HS-5 (cell line): ENCODE measurements at regions not wholly inside any gene's neighbourhood (a gene's known extent, or its start where the extent isn't known, plus 50 kb on each side); places are given as distances from the start of the nearest gene placed in this dataset.
A peak's percentile ranks its signal among the peaks of the same experiment; 100 is the strongest.

ENCODE experiments used
- DNase-seq: peaks from one replicate; pipeline ENCODE4 v3.0.0-alpha.2; 2012; ENCODE audit warnings: low read depth

DNA sequence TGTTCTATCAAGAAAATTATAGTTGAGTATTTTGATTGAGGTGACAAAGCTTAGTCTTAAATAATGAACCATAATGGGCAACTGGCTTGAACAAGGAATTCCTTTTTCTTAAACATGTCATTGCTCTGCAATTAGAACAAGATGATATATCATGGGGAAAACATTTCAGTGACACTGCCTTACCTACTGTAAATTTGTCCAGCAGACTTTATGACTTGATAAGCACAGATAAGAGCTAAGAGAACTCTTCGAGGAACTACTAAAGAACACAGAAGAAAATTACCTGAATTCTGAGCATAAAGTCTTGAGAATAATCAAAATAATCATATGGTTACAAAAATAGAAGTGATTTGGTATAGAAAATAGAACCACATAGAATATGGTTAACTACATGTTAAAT, 257.8 kb downstream of the PDHA2 start:
- DNase-seq: no peak

DNA sequence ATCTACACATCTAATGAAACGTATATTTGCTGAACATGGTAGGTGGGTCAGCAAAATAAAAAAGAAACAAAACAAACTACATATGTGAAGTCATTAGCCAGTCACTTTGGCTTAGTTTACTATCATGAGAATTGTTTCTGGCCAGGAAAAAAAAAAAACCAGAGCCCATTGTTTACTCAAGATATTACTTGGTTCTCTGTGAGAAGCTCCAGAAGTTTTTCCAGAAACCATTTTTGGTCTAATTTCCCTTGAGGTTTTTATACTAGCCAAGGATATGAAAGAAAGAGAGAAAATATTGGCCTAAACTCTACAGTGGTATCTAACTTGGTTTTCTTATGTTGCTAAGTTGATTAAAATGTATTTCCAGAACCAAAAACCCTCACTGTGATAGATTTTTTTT, 259.1 kb downstream of the PDHA2 start:
- DNase-seq: no peak

DNA sequence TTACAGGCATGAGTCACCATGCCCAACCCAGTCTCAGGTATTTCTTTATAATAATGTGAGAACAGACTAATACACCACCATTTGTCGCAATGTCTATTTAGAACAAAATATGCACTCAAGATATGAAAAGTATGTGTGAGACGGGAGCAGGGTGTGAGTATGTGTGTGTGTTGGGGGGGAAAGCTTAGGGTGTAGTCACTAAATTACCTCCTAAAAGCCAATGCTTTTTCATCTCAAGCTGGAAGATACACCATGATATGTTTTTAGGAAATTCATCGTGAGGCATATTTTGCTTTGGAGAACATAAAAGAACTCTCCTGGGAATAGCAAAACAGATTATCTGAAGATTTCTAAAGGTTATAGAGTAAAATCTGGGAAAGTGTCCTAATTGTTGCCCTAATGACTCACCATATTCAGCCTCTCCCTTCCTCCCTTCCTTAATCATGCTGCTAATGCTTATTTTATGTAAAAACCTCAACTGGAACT, 262.7 kb downstream of the PDHA2 start:
- peak; percentile 22 for DNase-seq

DNA sequence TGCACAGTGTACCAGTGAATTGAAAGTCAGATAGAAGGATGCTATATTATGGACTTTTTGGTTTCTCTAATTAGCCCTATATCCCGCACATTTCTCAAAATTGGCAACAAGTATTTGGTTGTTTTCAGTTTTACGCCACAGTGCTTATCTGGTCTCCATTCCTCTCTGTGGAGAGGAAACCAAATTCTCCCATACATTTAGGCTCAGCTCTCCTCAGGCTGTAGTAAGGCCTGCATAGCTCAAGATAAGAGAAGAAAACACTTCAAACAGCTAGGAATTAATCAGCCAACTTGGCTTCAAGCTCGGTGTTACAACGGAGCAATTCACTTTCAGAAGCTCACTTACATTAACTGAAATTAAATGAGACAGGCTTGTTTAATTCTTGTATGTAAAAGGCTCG, 263.2 kb downstream of the PDHA2 start:
- no peak for DNase-seq

DNA sequence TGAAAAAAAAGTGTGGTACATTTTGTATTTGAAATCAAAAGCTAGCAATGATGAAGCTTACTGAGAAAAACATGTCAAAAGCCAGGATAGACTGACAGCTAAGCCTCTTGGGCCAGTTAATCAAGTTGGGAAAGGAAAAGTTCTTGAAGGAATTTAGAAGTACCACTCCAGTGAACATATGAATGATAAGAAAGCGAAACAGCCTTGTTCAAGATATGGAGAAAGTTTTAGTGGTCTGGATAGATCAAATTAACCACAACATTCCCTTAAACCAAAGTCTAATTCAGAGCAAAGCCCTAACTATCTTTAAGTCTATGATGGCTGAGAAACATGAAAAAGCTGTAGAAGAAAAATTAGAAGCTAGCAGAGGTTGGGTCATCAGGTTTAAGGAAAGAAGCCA, 268.3 kb downstream of the PDHA2 start:
- DNase-seq: no peak

DNA sequence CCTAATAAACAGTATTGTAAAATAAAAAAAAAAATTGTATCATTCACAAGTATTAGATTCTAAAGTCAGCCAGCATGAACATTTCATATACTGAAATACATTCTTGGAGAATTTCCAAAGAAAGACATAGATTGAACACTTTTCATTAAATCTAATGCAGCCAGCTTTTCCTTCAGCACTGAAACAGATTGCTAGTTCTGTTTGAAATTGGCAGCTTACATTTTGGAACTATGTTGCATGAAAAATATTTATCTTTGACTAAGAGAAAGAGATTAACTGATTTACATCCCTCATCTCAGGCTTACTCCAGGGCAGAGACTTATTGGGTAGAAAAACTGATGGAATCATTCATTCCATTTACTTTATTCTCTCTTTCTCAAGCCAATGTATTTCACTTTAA, 272.7 kb downstream of the PDHA2 start:
- no peak for DNase-seq

DNA sequence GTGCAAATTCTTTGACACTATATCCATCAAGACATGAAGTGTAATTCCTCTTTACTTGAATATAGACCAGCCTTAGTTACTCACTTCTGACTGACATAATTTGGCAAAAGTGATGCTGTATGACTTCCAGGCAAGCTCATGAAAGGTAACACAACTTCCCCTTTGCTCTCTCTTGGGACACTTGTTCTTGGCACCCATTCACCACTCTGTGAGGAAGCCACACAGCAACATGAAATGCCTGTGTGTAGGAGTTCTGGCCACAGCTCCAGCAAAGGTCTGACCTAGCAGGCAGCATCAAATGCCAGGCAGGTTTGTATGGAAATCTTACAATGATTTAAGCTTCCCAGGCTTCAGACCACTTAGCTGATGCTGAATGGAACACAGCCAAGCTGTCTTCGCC, 280.3 kb downstream of the PDHA2 start:
- DNase-seq: no peak

DNA sequence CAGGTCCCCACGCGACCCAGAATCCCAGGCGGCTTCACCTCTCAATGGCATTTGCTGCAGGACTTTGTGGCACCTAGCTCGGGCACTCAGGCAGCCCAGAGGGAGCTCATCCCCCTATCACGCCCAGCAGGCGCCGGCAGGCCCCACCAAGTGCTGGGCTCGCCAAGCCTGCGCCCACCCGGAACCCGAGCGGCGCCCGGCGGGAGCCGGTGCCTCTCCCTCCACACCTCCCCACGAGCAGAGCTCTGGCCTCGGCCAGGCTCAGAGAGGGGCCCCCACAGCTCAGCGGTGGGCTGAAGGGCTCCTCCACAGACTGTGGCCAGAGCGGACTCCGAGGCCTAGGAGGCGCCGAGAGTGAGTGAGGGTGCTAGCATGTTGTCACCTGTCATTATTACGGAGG, 286.3 kb downstream of the PDHA2 start:
- DNase-seq: no peak

DNA sequence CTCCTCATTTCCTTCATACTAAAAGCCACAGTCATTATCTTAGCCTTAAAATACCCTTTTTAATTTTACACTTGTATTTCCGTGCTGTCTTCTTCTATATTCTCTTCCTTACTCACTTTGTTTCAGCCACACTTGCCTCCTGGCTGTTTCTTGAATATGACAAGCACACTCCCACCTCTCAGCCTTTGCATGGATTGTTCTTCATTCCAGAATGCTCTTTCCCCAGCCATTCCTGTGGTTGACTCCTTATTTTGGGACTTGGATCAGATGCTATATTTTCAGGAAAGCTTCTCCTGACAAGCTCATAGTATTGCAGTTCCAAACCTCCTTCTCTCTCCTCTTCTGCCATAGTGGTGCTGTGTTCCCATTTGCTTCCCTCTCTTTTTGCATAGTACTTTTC, 291.3 kb downstream of the PDHA2 start:
- DNase-seq: no peak

DNA sequence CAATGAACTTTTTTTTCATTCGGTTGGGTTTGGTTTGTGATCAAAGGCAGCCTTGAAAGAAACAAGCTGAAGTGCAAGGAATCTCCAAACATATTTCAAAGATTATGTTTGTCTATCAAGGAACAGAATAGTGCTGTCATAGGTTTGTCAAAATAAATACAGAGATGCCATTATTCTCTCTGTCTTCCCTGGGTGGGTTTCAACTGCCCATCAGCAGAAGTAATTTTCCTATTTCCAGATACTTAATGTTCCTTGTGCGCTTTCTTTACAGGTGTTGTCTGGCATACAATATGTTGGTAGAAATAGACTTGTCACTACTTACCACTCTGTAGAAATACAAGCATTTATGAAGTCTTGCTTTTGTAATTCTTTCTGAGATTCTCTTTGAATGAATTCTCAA, 294.9 kb downstream of the PDHA2 start:
- no peak for DNase-seq

DNA sequence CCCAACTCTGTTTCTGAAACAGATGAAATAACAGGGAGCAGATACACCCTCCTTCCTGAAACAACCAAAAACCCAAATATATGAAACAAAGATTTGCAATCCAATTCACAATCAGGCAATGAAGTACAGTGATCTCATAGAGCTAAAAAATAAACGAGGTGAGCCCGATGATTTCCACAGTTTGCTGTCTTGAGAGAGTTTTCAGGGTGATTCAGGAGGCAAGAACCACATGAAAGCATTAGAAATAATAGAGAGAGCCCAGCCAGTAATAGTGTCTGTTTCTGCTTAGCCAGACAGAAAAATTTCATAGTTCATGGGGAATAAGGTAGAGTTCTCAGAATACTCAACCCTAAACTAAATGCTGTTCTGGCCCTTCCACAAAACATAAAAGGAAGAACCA, 296.2 kb downstream of the PDHA2 start:
- no peak for DNase-seq

DNA sequence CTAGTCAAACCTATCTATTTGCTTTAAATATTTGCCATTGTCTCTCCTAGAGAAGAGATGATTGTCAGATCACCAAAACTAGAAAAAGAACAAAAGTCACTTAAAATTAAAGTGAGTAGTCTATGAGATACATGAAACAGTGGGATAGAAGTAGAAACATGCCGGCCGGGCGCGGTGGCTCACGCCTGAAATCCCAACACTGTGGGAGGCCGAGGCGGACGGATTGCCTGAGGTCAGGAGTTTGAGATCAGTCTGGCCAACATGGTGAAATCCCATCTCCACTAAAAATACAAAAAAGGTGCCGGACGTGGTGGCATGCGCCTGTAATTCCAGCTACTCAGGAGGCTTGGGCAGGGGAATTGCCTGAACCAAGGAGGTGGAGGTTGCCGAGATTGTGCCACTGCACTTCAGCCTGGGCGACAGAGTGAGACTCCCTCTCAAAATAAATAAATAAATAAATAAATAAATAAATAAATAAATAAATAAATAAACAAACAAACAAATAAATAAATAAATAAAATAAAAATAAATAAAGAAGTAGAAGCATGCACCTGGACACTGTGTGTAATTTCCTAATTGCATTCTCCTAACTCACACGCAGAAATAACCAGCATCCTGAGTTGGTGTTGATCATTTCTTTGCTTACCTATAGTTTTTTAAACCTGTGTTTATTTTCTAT, 299.5 kb downstream of the PDHA2 start:
- DNase-seq: no peak

DNA sequence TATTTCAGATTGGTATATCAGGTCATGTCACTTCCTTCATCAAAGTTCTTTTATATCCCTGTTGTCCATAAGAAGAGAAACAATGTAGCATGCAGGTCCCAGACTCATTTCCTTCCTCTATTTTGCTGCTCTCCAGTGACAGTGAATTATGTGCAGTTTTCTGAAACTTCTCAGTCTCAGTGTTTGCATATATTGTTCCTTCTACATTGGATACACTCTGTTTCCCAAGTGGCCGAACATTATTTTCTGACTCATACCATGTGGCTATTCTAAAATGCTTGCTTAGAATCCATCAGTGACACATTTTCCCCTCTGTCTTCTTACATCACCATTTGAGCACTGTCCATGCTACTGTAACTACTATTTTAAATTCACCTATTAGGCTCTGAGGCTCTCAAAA, 305.7 kb downstream of the PDHA2 start:
- no peak for DNase-seq

DNA sequence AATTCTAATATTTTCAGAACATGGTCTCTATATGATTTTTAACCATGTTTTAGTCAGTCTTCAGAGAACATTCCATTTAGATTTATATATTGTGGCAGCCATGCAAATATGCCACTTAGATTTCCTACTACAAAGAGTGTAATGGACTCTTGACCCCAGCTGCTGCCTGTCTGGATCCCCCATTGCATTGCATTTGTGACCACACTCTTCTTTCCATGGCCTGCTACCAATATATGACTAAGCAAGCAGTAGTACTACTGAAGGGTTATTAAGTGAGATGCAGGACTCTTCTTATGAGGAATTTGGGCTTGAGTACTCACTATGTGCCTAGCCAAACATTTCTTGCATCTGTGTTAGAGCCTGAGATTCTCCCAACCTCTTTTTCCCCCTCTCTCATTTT, 306.8 kb downstream of the PDHA2 start:
- DNase-seq: no peak

DNA sequence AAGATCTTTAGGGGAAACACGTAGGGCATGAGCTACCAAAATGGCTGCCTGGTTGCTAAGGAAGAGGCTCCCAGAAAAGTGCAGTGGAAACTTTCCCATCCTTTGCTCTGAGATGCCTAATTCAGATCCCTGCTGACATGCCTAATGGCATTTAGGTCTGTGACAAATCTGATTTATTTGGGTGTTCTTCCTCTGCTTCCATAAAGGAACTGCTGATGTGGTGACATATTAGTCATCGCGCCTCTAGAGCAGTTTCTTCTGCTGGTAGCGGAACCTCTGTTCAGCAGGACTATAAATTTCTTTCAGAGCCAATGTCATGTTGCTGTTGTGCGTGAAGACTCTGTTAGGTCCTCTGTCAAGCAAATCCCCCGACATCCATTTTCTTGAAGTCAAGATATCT, 310.0 kb downstream of the PDHA2 start:
- no peak for DNase-seq

DNA sequence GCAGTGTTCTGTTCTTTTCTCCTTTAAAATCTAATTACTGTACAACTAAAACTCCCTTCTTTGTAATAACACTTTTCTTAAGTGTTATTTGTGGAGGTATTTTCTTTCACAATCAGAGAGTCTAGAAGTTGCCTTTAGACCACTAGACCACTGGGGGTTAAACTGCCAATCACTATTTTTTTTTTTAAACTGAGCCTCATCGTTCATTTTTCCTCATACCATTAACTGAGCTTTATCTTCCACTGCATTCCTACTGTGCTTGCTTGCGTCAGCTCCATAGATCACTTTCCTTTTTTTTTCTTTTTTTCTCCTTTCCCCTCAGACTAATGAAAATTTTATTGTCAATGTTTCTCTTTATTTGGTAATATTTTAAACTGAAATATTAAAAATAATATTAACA, 310.6 kb downstream of the PDHA2 start:
- no peak for DNase-seq

DNA sequence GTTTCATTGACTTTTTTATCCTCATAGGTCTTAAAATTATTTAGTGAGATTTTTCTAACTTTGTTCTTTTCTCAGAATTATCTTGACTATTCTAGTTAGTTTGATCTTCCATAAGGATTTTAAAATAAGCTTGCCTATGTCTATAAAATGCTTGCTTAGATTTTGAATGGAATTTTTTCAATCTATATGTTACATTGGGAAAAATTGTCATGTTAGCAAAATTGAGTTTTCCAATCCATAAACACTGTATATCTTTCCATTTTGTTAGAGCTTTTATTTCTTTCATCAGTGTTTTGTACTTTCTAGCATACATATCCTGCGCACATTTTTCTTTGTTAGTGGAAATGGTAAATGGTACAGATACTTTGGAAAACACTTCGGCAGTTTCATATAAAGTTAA, 312.9 kb downstream of the PDHA2 start:
- DNase-seq: no peak

DNA sequence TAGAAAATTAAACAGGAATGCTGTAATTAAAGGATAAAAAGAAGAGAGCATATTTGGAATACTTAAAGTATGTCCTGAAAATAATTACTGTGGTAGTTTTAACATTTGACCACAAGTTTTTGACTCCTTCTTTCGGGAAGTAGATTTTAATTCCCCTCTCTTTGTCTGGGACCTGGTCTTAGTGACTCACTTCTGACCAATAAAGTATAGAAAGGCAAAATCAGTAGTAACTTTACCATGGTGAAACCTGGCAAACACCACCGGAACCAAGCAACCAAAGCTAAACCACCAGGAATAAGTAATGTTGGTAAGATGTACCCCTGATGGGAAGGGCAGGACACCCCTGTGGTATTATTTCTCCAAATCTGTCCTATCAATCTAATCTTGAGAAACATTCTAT, 314.8 kb downstream of the PDHA2 start:
- DNase-seq: no peak

DNA sequence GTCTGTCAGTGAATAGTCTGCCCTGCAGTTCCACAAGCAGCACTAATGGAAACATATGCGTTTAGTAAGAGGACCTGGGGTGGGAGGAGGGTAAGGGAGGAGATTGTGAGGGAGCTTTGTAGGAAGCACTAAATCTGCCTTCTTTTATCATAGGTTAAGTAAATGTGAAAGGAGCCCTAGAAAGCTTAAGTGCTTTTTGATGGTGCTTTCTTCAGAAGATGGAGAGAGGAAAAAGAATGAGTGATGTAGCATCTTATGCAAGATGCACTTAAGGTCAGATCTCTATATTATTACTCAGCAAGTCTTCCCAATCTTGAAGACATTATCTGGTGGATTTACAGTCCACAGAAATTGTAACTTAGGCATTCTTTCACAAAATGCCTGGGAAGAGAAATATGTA, 322.7 kb downstream of the PDHA2 start:
- DNase-seq: peak; percentile 16

DNA sequence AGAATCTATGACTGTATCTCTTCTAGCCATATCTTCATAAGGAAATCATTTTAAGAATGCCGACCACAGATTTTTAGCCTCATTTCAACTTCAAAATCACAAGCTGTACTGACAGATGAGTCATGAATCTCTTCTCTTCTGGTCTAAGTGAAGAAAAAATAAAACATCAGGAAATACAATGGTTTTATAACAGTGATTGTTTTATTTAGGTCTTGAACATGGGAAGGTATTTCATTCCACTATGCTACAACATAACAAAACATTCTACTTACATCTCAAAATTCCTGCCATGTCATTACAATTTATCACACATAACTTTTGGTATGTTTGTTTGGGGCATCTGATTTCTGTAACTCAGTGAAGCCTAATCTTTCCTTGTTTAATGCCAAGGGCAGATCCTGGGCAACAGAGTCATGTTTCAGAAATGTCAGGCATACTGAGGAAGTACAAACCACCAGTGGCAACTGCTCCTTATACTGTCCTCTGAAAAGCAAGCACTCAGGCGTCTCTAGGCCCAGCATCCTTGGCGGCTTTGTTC, 325.0 kb downstream of the PDHA2 start:
- DNase-seq: peak; percentile 68

DNA sequence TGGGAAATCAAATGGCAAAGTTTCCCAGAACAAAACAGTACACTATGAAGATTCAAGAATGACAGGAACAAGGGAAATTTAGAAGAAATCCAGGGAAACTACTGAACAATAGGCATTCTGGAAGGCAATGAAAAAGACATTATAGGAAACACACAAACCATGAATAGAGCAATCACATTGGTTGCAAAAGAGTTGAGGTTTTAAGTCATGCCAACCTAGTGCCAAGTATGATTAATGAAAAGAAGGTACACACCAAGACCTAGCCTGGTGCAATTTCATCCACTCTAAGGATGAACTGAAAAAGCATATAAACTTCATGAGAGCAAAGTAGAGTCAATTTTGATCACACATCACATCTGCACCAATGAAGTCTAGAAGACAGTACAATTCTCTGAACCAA, 326.9 kb downstream of the PDHA2 start:
- DNase-seq: no peak

DNA sequence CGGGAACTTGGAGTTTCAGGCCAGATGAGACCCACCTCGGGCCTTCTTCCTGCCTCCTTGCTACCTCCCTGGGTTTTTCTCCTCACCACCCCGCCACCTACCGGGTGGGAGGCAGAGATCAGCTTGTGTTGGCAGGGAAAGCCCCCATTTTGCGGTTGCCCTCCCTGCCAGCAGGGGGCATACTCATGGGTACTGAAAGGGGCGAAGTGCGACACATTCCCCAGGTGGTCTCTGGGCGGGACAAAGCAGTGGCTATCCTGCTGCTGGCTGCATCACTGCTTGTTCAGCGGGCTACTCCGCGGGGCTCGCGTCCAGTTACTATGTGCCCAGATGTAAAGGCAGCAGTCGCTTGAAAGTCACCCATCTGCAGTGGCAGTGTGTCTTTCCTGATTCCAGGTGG, 330.3 kb downstream of the PDHA2 start:
- DNase-seq: no peak

DNA sequence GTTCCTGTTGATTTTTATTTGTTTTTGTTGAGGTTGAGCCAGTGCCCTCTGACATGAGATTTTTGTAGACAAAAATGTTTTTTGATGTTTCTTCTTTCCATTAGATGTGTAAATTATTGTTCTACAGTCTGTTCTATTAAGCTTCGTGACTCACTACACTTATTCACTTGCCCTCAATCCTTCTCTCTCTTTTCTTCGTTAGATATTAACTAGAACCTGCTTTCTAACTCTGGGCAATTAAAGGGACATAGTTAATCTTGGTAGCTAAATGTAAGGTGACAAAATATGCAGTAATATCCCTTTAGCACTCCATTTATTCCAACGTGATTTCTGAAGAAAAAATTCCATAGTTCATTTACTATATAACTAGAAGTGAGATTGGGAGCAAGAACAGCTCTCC, 333.9 kb downstream of the PDHA2 start:
- DNase-seq: no peak

DNA sequence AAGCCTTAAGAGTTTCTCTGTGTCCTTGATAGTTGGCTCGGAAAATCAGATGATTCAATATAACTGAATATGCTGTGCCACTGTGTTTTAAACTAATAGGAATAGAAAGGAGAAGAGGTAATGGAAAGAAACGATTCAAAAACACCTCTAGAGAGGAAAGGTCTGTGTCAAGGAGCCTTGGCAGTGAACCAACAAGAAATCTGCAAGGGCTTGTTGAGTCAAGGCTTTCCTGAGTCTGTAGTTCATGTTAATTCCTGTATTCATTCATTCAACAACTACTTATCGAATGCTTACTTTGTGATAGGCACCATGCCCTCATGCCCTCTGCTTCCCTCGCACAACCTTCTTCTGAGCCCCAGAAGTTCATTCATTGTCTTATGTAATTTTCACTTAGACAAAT, 336.0 kb downstream of the PDHA2 start:
- no peak for DNase-seq
